ENCODE measurements at regions not wholly inside any gene's neighbourhood (a gene's known extent, or its start where the extent isn't known, plus 50 kb on each side); places are given as distances from the start of the nearest gene placed in this dataset.

DNA sequence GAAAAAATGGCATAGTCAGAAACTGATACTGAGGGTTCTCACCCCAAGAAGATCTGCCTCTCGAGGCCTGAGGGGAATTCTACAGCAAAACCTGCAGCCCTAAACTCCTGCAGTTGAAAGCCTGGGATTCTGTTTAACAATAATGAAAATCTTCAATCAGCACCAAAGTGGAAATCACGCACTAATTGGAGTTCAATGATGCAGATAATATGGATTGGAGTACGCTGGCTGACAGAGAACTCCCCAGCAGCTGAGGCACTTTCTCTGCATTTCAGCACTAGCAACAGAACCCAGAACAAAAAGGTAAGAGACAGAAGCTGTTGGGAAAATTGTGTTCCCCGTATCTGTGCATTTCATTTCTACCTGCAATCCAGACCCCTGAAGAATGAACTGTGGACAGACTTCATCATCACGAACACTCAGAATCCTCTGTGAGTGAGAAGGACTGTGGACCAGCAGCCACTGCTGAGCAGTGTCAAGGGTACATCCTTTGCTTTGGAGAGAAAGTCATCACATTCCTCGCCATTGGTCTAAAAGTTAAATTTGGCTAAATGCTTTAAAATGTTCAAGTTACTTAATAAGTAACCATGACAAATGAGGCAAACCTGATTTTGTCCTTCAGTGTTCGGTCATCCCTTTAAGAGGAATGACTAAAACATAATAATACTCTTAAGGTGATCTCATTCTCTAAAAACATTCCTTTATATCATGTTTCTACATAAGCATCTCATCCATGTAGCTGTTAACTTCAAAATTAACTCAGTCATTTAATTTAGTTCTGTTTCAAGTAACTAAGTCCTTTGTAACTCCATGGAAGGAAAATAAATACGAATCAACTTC, 126.1 kb downstream of the GAS1 start:
- no peaks in the 10 kb centered on the region for H3K4me1 Mint-ChIP-seq
- no peaks in the 10 kb centered on the region for H3K9me3 Mint-ChIP-seq
- H3K27ac Mint-ChIP-seq, result no peak overlapping the region
- ChIA-PET CTCF (no interaction called here), POLR2A (no interaction called here)
- DNase-seq, result no peak
- H3K27me3 Mint-ChIP-seq, result peaks cover 2% of the 10 kb centered on the region
- no peak overlapping the region for H3K4me3 Mint-ChIP-seq
- H3K36me3 Mint-ChIP-seq (ENCODE audit: low read depth), result no peaks in the 10 kb centered on the region

DNA sequence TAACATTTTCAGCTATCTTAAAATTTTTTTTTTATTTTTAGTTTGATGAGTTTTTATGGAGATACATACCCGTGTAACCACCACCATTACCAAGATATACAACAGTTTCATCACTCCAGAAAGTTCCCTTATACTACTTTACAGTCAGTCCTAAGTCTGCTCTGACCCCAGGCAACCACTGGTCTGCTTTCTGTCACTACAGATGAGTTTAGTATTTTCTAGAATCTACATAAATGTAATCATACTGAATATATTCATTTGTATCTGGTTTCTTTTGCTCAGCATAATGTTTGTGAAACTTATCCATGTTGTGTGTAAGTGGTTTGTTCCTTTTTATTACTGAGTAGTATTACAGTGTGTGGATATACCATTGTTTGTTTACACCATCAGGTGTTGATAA, 127.8 kb downstream of the GAS1 start:
- Mint-ChIP-seq H3K27me3 (peaks cover 2% of the 10 kb centered on the region), H3K4me1 (no peaks in the 10 kb centered on the region), H3K27ac (no peak overlapping the region), H3K9me3 (no peaks in the 10 kb centered on the region), H3K4me3 (no peak overlapping the region), H3K36me3 (ENCODE audit: low read depth) (no peaks in the 10 kb centered on the region)
- no peak for DNase-seq
- CTCF ChIA-PET, result no interaction called here
- POLR2A ChIA-PET, result no interaction called here

DNA sequence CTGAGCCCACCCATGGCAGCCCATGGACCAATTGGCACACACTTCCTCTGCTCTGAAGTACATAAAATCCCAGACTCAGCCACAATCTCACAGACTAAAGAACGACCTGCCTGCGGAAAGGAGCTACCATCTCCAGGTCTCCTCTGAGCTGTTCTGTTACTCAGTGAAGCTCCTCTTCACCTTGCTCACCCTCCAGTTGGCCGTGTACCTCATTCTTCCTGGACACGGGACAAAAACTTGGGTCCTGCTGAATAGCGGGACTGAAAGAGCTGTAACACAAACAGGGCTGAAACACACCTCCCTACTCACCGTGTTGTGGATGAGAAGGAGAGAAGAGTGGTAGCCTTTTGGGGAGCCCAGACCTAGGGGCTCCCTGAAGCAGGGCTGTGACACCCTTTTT, 128.7 kb downstream of the GAS1 start:
- Mint-ChIP-seq H3K4me3 (no peak overlapping the region), H3K9me3 (no peaks in the 10 kb centered on the region), H3K27ac (no peak overlapping the region), H3K27me3 (peaks cover 2% of the 10 kb centered on the region), H3K36me3 (ENCODE audit: low read depth) (no peaks in the 10 kb centered on the region), H3K4me1 (no peaks in the 10 kb centered on the region)
- POLR2A ChIA-PET, result no interaction called here
- CTCF ChIA-PET, result no interaction called here
- DNase-seq, result no peak

DNA sequence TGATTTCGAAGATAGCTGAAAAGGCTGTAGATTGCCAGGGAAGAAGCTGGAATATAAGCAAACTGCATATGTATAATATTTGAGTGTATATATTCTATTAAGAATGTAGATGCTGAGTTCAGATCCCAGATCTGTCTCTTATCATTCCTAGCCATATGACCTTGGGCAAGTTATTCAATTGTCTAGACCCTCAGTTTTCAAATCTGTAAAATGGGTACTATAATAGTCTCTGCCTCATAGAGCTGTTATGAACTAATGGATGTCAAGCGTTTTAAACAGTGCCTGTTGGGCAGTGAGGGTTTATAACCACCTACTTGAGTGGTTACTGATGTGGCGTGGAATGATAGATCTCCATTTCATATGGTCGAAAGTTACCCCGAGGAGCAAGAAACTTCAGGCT, 130.4 kb downstream of the GAS1 start:
- H3K27ac Mint-ChIP-seq, result no peak overlapping the region
- H3K4me3 Mint-ChIP-seq, result no peak overlapping the region
- H3K4me1 Mint-ChIP-seq, result no peaks in the 10 kb centered on the region
- no peaks in the 10 kb centered on the region for H3K36me3 Mint-ChIP-seq (ENCODE audit: low read depth)
- POLR2A ChIA-PET, result no interaction called here
- H3K9me3 Mint-ChIP-seq, result no peaks in the 10 kb centered on the region
- DNase-seq, result no peak
- peaks cover 2% of the 10 kb centered on the region for H3K27me3 Mint-ChIP-seq
- CTCF ChIA-PET, result no interaction called here

DNA sequence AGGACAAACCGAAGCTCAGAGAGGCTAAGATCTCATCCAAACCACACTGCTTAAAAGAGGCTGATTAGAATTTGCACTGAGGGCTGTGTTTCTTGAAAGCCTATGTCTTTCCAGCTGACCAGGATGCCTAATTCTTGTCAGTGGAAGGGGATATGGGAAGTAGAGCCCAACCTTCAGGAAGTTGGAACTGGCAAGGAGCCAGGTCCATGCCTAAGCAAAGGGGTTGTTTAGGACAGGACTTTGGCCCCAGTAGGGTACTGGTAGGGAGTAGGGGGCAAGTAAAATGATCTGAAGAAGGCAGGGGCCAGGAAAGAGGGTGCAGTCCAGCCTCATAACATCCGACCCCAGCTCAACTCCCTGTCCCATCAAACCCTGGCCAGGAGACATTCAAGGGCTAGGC, 130.9 kb downstream of the GAS1 start:
- CTCF ChIA-PET, result no interaction called here
- DNase-seq, result no peak
- Mint-ChIP-seq H3K4me3 (no peak overlapping the region), H3K27me3 (no peaks in the 10 kb centered on the region), H3K36me3 (ENCODE audit: low read depth) (no peaks in the 10 kb centered on the region), H3K27ac (no peak overlapping the region), H3K4me1 (no peaks in the 10 kb centered on the region), H3K9me3 (no peaks in the 10 kb centered on the region)
- POLR2A ChIA-PET, result no interaction called here

DNA sequence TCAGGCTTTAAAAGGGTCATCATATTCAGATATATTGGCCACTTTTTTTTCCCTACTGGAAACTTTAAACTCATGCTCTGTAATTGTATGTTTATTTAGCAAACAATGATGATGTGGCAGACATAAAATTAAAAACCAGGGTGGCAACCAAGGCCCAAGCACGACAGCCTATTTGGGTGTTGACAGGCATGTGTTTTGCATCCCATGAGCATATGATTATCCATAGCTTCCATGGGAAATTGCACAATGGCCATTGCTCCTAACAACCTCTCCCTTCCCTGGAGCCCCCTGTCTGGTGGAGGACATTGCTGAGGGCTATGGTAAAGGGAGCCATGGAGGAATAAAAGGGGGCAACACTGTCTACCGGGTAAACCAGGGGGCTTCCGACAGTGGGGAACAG, 134.7 kb downstream of the GAS1 start:
- Mint-ChIP-seq H3K27me3 (no peaks in the 10 kb centered on the region), H3K4me3 (no peak overlapping the region), H3K9me3 (no peaks in the 10 kb centered on the region), H3K27ac (no peak overlapping the region), H3K36me3 (ENCODE audit: low read depth) (no peaks in the 10 kb centered on the region), H3K4me1 (no peaks in the 10 kb centered on the region)
- ChIA-PET CTCF (no interaction called here), POLR2A (no interaction called here)
- no peak for DNase-seq

DNA sequence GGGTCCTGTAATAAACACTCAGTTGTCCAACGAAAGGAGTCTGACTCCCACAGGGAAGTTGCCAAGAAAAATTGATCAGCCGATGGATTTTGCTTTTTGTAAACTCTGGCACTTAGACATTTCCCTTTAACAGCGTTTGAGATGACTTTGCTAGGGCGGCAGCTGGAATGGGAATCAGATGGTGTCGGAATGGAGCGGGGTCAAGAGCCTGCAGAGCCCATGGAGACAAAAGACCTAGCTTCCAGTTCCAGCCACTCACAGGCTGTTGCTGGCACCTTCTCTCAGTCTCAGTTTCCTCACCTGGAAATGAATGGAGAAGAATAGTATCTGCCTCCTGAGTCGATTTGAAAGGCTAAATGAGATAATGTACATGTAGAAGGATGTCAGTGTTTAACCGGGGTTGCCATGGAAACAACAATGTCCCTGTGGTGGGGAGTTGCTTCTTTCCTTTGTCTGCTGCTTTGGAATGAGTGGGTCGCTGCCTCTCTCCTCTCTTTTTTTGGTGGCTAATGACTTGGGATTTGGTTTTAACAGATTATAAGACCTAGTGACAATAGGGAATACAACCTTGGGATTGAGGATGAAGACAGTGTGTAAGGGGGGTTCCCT, 137.4 kb downstream of the GAS1 start:
- Mint-ChIP-seq H3K27me3 (no peaks in the 10 kb centered on the region), H3K4me3 (no peak overlapping the region), H3K9me3 (no peaks in the 10 kb centered on the region), H3K36me3 (ENCODE audit: low read depth) (no peaks in the 10 kb centered on the region), H3K27ac (no peak overlapping the region), H3K4me1 (no peaks in the 10 kb centered on the region)
- ChIA-PET POLR2A (no interaction called here), CTCF (no interaction called here)
- DNase-seq, result no peak

DNA sequence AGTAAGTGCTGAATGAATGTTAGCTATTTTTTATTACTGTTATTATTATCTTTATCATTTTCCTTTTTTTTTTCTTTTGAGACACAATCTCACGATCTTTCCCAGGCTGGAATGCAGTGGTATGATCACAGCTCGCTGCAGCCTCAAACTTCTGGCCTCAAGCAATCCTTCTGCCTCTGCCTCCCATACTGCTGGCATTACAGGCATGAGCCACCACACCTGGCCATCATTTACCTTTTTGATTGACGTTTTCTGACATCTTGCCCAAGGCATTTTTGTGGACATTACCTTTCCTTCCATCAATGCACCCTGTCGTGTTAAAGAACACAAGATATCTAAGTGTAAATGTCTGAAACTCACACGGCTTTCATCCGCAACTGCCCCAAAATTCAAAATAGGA, 138.2 kb downstream of the GAS1 start:
- H3K4me1 Mint-ChIP-seq, result no peaks in the 10 kb centered on the region
- no peaks in the 10 kb centered on the region for H3K36me3 Mint-ChIP-seq (ENCODE audit: low read depth)
- POLR2A ChIA-PET, result no interaction called here
- no peak overlapping the region for H3K27ac Mint-ChIP-seq
- H3K27me3 Mint-ChIP-seq, result no peaks in the 10 kb centered on the region
- no peak overlapping the region for H3K4me3 Mint-ChIP-seq
- H3K9me3 Mint-ChIP-seq, result no peaks in the 10 kb centered on the region
- DNase-seq, result no peak
- CTCF ChIA-PET, result no interaction called here

DNA sequence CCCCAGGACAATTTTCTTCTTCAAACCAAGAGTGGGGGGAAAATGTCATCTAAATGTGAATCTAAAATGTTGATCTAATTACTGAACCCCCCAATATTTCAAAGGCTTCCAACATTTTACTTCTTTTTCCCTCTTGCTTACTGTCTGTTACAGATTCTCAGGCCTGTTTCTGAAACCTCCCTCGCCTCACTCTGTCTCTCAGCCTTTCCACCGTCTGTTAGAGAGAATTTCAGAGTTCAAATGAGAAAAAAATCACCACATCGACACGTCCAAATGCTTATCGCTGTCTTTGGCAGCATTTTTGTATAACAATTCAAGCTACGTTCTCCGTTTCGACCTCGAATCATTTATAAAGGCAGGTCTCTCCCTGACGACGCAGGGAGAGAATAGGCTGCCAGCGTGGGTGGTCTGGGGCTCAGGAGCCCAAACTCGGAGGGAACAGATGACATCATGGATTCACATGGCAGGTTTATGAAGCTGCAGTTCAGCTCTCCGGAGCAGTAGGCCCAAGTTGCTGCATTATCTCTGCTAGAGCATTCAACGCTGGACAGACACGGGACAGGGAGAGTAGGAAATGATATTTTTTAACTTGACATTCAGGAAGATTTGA, 139.8 kb downstream of the GAS1 start:
- H3K4me1 Mint-ChIP-seq, result no peaks in the 10 kb centered on the region
- H3K27ac Mint-ChIP-seq, result no peak overlapping the region
- H3K36me3 Mint-ChIP-seq (ENCODE audit: low read depth), result no peaks in the 10 kb centered on the region
- H3K4me3 Mint-ChIP-seq, result no peak overlapping the region
- ChIA-PET POLR2A (no interaction called here), CTCF (no interaction called here)
- no peaks in the 10 kb centered on the region for H3K27me3 Mint-ChIP-seq
- no peak for DNase-seq
- H3K9me3 Mint-ChIP-seq, result peaks cover 11% of the 10 kb centered on the region

DNA sequence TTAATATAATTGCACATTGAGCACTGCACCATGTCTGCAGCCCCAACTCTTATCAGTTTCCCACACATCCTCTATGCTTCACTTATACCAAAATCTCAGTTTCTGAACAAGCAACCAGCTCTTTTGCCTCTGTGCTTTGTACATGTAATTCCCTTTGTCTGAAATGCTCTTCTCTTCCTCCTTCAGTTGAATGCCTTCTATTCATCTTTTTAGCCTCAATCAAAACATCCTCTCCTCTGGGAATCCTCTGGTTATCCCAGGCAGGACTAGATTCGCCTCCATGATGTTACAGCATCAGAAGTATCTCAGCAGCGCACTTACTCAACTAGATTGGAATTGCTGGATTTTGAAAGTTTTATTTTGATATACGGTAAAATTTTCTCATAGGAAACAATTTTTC, 143.3 kb downstream of the GAS1 start:
- ChIA-PET POLR2A (no interaction called here), CTCF (no interaction called here)
- no peak for DNase-seq
- H3K4me3 Mint-ChIP-seq, result no peak overlapping the region
- no peaks in the 10 kb centered on the region for H3K36me3 Mint-ChIP-seq (ENCODE audit: low read depth)
- no peak overlapping the region for H3K27ac Mint-ChIP-seq
- H3K4me1 Mint-ChIP-seq, result no peaks in the 10 kb centered on the region
- peaks cover under 1% of the 10 kb centered on the region for H3K27me3 Mint-ChIP-seq
- peaks cover 11% of the 10 kb centered on the region for H3K9me3 Mint-ChIP-seq

DNA sequence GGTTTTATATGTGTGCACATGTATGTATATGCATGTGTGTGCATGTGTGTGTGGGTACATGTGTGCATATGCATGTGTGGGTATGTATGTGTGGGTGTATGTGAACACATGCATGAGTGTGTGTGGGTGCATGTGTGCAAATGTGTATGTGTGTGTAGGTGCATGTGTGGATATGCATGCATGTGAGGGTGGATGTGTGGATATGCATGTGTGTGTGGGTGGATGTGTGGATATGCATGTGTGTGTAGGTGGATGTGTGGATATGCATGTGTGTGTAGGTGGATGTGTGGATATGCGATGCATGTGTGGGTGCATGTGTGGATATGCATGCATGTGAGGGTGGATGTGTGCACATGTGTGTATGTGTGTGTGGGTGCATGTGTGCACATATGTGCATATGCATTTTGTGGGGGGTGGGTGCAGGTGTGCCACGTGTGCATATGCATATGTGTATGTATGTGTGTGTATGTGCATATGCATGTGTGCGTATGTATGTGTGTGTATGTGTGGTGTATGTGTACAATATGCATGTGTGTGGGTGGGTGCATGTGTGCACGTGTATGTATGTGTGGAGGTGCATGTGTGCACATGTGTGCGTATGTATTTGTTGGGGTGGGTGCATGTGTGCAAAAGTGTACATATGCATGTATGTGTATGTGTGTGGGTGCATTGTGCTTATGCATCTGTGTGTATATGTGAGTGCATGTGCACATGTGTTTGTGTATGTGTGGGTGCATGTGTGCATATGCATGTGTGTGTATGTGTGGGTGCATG, 144.2 kb downstream of the GAS1 start:
- H3K9me3 Mint-ChIP-seq, result peaks cover 11% of the 10 kb centered on the region
- ChIA-PET CTCF (no interaction called here), POLR2A (no interaction called here)
- H3K27me3 Mint-ChIP-seq, result peaks cover 2% of the 10 kb centered on the region
- H3K36me3 Mint-ChIP-seq (ENCODE audit: low read depth), result no peaks in the 10 kb centered on the region
- no peak overlapping the region for H3K27ac Mint-ChIP-seq
- no peak for DNase-seq
- H3K4me1 Mint-ChIP-seq, result no peaks in the 10 kb centered on the region
- no peak overlapping the region for H3K4me3 Mint-ChIP-seq

DNA sequence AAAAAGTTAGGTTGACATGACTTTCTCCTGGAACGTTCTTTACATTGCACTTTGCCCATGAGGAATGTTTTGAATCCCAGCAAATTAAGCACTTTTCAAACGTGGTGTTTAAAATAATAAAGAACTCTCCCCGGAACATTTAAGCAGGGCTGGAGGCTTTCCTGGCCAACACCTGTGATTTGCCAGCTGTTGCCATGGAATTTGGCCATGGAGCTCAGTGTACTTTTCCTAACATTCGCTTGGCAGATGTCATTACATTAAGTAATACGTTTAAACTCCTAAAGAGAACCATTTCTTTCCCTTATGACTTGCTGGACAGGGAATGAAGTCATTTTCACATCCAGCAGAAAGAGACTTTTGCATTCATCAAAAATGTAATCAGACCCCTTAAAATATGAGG, 146.1 kb downstream of the GAS1 start:
- no peak overlapping the region for H3K4me3 Mint-ChIP-seq
- peaks cover 11% of the 10 kb centered on the region for H3K9me3 Mint-ChIP-seq
- no peaks in the 10 kb centered on the region for H3K36me3 Mint-ChIP-seq (ENCODE audit: low read depth)
- POLR2A ChIA-PET, result no interaction called here
- DNase-seq, result no peak
- CTCF ChIA-PET, result no interaction called here
- no peaks in the 10 kb centered on the region for H3K4me1 Mint-ChIP-seq
- no peak overlapping the region for H3K27ac Mint-ChIP-seq
- peaks cover 2% of the 10 kb centered on the region for H3K27me3 Mint-ChIP-seq

DNA sequence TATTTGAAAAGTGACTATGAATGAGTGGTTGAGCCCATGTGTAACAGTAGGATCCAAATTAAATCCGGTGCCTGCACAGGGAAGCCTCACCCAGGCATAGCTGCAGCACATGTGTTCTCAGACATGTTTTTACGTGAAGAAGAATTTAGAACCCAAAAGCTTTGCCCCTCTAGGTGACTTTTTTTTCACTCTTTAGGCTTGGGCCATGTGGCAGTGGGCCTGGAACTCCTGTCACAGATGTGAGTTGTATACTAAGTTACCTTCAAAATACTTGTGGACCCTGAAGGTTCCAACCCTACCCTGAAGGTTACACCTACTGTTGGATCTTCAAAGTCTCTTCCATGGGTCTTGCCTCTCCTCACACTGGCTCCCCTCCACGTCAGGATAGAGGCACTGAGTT, 146.6 kb downstream of the GAS1 start:
- CTCF ChIA-PET, result no interaction called here
- Mint-ChIP-seq H3K27me3 (peaks cover 2% of the 10 kb centered on the region), H3K27ac (no peak overlapping the region), H3K4me3 (no peak overlapping the region), H3K36me3 (ENCODE audit: low read depth) (no peaks in the 10 kb centered on the region), H3K9me3 (peaks cover 11% of the 10 kb centered on the region), H3K4me1 (no peaks in the 10 kb centered on the region)
- no peak for DNase-seq
- POLR2A ChIA-PET, result no interaction called here
